AG09309 (cell line): ENCODE measurements at regions not wholly inside any gene's neighbourhood (a gene's known extent, or its start where the extent isn't known, plus 50 kb on each side); places are given as distances from the start of the nearest gene placed in this dataset.

Source experiments
- DNase-seq: peaks from one replicate; pipeline ENCODE4 v3.0.0-alpha.2; 2010; ENCODE audit warnings: low read depth
- H3K4me3 ChIP-seq: 2 replicates; pipeline ENCODE4 v1.5.1; 2011; ENCODE audit warnings: mild to moderate bottlenecking, low read depth, low read length, moderate library complexity; ENCODE audit not compliant: control insufficient read depth
- TF ChIP-seq, protein P1 (sequence below): IDR thresholded peaks from 2 replicates; pipeline ENCODE4 v1.5.1; 2011; ENCODE audit warnings: mild to moderate bottlenecking, low read depth, low read length, inconsistent platforms; ENCODE audit not compliant: insufficient read depth, control insufficient read depth; ENCODE audit errors: missing control alignments

DNA sequence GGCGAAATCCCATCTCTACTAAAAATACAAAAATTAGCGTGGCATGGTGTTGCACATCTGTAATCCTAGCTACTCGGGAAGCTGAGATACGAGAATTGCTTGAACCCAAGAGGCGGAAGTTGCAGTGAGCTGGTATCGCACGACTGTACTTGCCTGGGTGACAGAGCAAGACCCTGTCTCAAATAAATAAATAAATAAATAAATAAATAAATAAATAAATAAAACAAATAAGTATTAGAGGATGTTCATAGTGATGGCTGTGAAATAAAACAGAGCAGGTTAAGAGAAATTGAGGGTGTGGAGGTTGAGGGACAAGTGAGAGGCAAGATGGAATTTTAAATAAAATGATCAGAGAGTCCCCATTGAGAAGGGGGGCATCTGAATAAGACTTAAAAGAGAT is 124.7 kb upstream of the DST start:
- TF ChIP-seq, protein P1, sequence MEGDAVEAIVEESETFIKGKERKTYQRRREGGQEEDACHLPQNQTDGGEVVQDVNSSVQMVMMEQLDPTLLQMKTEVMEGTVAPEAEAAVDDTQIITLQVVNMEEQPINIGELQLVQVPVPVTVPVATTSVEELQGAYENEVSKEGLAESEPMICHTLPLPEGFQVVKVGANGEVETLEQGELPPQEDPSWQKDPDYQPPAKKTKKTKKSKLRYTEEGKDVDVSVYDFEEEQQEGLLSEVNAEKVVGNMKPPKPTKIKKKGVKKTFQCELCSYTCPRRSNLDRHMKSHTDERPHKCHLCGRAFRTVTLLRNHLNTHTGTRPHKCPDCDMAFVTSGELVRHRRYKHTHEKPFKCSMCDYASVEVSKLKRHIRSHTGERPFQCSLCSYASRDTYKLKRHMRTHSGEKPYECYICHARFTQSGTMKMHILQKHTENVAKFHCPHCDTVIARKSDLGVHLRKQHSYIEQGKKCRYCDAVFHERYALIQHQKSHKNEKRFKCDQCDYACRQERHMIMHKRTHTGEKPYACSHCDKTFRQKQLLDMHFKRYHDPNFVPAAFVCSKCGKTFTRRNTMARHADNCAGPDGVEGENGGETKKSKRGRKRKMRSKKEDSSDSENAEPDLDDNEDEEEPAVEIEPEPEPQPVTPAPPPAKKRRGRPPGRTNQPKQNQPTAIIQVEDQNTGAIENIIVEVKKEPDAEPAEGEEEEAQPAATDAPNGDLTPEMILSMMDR, result no peak
- no peak overlapping the region for H3K4me3 ChIP-seq
- DNase-seq, result no peak

DNA sequence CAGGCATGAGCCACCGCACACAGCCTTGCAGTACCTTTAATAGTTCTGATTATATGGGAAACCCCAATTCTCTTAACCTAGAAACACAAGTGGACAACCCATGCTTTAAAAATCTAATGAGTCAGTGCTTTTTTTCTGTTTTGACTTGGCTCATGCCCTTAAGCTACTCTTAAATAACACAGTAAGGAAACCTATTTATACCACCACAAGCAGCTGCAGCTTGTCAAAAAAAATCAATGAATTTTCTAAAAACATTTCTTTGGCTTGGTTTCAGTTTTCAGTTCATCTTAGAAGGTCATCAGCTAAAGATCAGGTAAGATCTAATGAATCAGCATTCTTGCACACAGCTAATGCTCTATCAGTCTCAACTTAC is 124.1 kb upstream of the DST start:
- peak; percentile 28 for DNase-seq
- TF ChIP-seq, protein P1, result no peak
- no peak overlapping the region for H3K4me3 ChIP-seq

DNA sequence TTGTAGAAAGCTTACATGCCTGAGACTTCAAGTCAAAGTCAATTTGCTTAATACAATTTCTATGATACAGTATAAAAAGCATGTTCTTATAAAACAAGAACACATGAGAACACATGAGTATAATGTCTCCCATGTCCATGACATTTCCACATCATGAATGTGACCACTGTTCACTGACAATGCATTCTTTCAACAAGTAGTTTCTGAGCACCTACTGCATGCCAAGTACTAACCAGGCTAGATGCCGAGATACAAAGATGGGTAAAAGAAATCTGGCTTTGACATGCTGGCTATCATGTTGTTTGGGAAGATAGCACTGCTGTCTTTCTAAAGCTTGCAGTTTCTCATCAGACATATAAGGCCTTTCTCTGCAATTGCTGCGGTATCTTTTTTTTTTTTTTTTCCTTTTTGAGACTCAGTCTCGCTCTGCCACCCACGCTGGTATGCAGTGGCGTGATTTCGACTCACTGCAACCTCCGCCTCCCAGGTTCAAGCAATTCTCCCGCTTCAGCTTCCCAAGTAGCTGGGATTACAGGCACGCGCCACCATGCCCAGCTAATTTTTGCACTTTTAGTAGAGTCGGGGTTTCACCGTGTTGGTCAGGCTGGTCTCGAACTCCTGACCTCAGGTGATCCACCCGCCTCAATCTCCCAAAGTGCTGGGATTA is 123.6 kb upstream of the DST start:
- TF ChIP-seq, protein P1, result no peak
- DNase-seq, result no peak
- no peak overlapping the region for H3K4me3 ChIP-seq

- no peak for DNase-seq
- H3K4me3 ChIP-seq, result no peak overlapping the region
- TF ChIP-seq, protein P1, result no peak
Observed at GRCh38 chr6:56765494-56765893, 122.8 kb upstream of the DST start.

DNA sequence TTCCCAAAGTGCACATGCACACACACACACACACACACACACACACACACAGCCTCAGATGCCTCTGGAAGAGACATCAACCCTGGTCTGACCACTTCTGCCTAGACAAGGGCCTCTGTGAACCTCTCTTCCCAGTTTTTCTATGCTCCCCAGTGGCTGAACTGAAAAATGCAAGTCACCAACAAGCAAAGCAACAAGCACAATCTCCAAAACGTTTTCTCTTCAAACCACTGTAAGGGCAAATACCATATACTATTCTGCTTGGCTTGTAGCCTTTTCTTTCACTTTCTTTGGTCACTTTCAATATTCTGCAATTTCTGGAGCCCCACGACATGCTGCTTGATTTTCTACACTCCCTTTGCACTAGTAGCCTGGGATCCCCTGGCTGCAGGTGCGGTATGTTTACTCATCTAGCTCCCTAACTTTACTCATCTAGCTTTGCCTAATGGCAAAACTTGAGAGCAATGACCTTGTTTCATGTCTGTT is 121.4 kb upstream of the DST start:
- no peak overlapping the region for H3K4me3 ChIP-seq
- no peak for DNase-seq

DNA sequence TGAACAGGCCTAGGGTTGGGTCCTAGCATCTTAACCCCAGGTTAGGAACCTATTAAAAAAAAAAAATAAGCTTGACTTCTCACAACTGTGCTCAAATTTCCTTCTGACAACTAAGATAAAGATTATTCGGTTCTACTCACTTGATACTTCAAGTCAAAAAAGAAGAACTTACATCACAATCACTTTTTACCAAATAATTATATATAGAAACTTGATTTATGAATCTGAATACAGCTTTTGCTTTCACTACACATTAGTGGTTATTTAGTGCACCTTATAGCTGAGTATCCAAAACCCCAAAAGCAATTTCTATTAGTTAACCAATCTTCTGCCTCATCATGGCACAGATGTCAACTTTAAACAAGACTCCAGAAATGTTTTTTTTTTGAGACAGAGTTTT is 119.0 kb upstream of the DST start:
- TF ChIP-seq, protein P1, result no peak
- DNase-seq, result no peak
- H3K4me3 ChIP-seq, result no peak overlapping the region

More for the DNA sequence above, 121.4 kb upstream of the DST start:
- TF ChIP-seq, protein P1, result peak; percentile 45
